CD4-positive, alpha-beta T cell (primary cell): ENCODE measurements at regions not wholly inside any gene's neighbourhood (a gene's known extent, or its start where the extent isn't known, plus 50 kb on each side); places are given as distances from the start of the nearest gene placed in this dataset.
"Not testable (repeated sequence)": the region's sequence is repeated elsewhere in the genome, so short reads cannot be mapped to it uniquely, and the experiment has no call there.

ENCODE experiments used
- ATAC-seq: fragments of 200-7000 bp; cut with Tn5 transposase; one replicate; pipeline ENCODE4 v1.10.0; 2022; ENCODE audit warnings: mild to moderate bottlenecking; ENCODE audit not compliant: poor library complexity
- CTCF ChIA-PET: fragments of 350-600 bp; sonication (Branson Sonifier 250); formaldehyde crosslinking; loops from one replicate; lab custom pipeline; 2021; ENCODE audit warnings: antibody characterized with exemption, inconsistent platforms; lab: Charles Lee
- POLR2A ChIA-PET: fragments of 350-600 bp; sonication (Branson Sonifier 250); formaldehyde crosslinking; loops from one replicate; lab custom pipeline; 2021; ENCODE audit warnings: antibody characterized with exemption, inconsistent platforms; lab: Charles Lee
- DNase-seq, 14 experiments: peaks; one replicate each; pipeline ENCODE4 v3.0.0-alpha.2; 2013 to 2020; ENCODE audit warnings: mixed read lengths in 2 of 14
- H3K27ac ChIP-seq, 2 donors: one replicate each; pipeline versions ENCODE4 v1.5.1 to v1.7.0; 2013; ENCODE audit warnings: low read length in 2 of 2, low read depth in 1 of 2, mild to moderate bottlenecking in 1 of 2
- H3K27me3 ChIP-seq, 2 experiments: 1 replicate in 1 of 2; 2 replicates in 1 of 2; pipeline versions ENCODE4 v1.6.1 to v1.7.0; 2013; ENCODE audit warnings: low read length in 2 of 2, control low read depth in 1 of 2, mild to moderate bottlenecking in 1 of 2, moderate library complexity in 1 of 2; ENCODE audit not compliant: insufficient read depth in 2 of 2, control insufficient read depth in 1 of 2
- H3K36me3 ChIP-seq: one replicate; pipeline ENCODE4 v1.6.1; 2013; ENCODE audit warnings: low read length, control low read depth; ENCODE audit not compliant: insufficient read depth
- H3K4me1 ChIP-seq: one replicate; pipeline ENCODE4 v1.6.1; 2013; ENCODE audit warnings: low read length, control low read depth; ENCODE audit not compliant: insufficient read depth
- H3K4me3 ChIP-seq: one replicate; pipeline ENCODE4 v1.5.1; 2013; ENCODE audit warnings: mild to moderate bottlenecking, low read length, moderate library complexity
- H3K9me3 ChIP-seq, 2 experiments: 1 replicate in 1 of 2; 2 replicates in 1 of 2; pipeline versions ENCODE4 v1.6.1 to v1.7.0; 2013; ENCODE audit warnings: low read length in 2 of 2, mild to moderate bottlenecking in 2 of 2, control low read depth in 1 of 2, moderate library complexity in 1 of 2; ENCODE audit not compliant: control insufficient read depth in 1 of 2, insufficient read depth in 1 of 2
- H3K27ac Mint-ChIP-seq: one replicate; pipeline ENCODE4 v1.8.0; 2020; ENCODE audit warnings: mixed read lengths
- H3K27me3 Mint-ChIP-seq: one replicate; pipeline ENCODE4 v1.8.0; 2021; ENCODE audit warnings: mixed read lengths
- H3K36me3 Mint-ChIP-seq: one replicate; pipeline ENCODE4 v1.8.0; 2021; ENCODE audit warnings: low read depth, mixed read lengths
- H3K4me1 Mint-ChIP-seq: one replicate; pipeline ENCODE4 v1.8.0; 2021; ENCODE audit warnings: low read depth, mixed read lengths
- H3K4me3 Mint-ChIP-seq: one replicate; pipeline ENCODE4 v1.8.0; 2020; ENCODE audit warnings: mild to moderate bottlenecking, mixed read lengths
- H3K9me3 Mint-ChIP-seq: one replicate; pipeline ENCODE4 v1.8.0; 2020; ENCODE audit warnings: mixed read lengths
- CTCF ChIP-seq: fragments of 200-600 bp; IDR thresholded peaks from one replicate; pipeline ENCODE4 v1.8.0; 2022; ENCODE audit warnings: antibody characterized with exemption, mild to moderate bottlenecking
- intact Hi-C, 2 experiments: fragments of 100-400 bp; cut with DNase I in 1 of 2; cut with micrococcal nuclease in 1 of 2; formaldehyde crosslinking; loops; one replicate each; pipeline versions ENCODE4 v1.15.1 to v1.9.0; 2023 to 2025; cut with DNase I, micrococcal nuclease

GRCh38 chr10:64196638-64197315 lies 675.6 kb downstream of the REEP3 start:
- H3K27ac Mint-ChIP-seq: no peak overlapping the region
- H3K9me3 Mint-ChIP-seq: no peaks in the 10 kb centered on the region
- no peak for DNase-seq
- no peak for TF ChIP-seq CTCF
- H3K4me1 Mint-ChIP-seq: no peaks in the 10 kb centered on the region
- Histone ChIP-seq H3K9me3 (peaks cover 0 to 16% of the 10 kb centered on the region in 2 experiments), H3K36me3 (no peaks in the 10 kb centered on the region), H3K4me3 (no peak overlapping the region), H3K27me3 (no peaks in the 10 kb centered on the region), H3K4me1 (no peaks in the 10 kb centered on the region), H3K27ac (no peak overlapping the region)
- H3K4me3 Mint-ChIP-seq: no peak overlapping the region
- H3K36me3 Mint-ChIP-seq: no peaks in the 10 kb centered on the region
- ChIA-PET POLR2A (no interaction called here), CTCF (no interaction called here)
- intact Hi-C loops: no loop called here
- H3K27me3 Mint-ChIP-seq: no peaks in the 10 kb centered on the region
- ATAC-seq: no peak

GRCh38 chr10:64201936-64202335 lies 680.7 kb downstream of the REEP3 start:
- no peaks in the 10 kb centered on the region for H3K27me3 ChIP-seq
- no peak overlapping the region for H3K27ac ChIP-seq
- Mint-ChIP-seq H3K9me3 (peaks cover 2% of the 10 kb centered on the region), H3K27me3 (no peaks in the 10 kb centered on the region), H3K27ac (no peak overlapping the region), H3K4me3 (no peak overlapping the region), H3K36me3 (no peaks in the 10 kb centered on the region), H3K4me1 (no peaks in the 10 kb centered on the region)
- ATAC-seq (no peak), DNase-seq (no peak)
- CTCF ChIA-PET: no interaction called here
- peaks cover 0 to 7% of the 10 kb centered on the region in 2 experiments for H3K9me3 ChIP-seq
- H3K4me1 ChIP-seq: no peaks in the 10 kb centered on the region
- intact Hi-C loops: no loop called here
- no peaks in the 10 kb centered on the region for H3K36me3 ChIP-seq
- no peak for TF ChIP-seq CTCF
- no peak overlapping the region for H3K4me3 ChIP-seq
- POLR2A ChIA-PET: no interaction called here

- CTCF ChIA-PET, H3K27ac Mint-ChIP-seq, H3K9me3 ChIP-seq, H3K27me3 ChIP-seq, H3K36me3 Mint-ChIP-seq, H3K36me3 ChIP-seq, H3K9me3 Mint-ChIP-seq, POLR2A ChIA-PET, ATAC-seq, DNase-seq, H3K4me3 ChIP-seq, H3K27me3 Mint-ChIP-seq, H3K4me3 Mint-ChIP-seq, intact Hi-C loops, H3K4me1 Mint-ChIP-seq, H3K4me1 ChIP-seq, H3K27ac ChIP-seq: not testable (repeated sequence)
Measured at GRCh38 chr10:64204504-64204903, 683.3 kb downstream of the REEP3 start.

GRCh38 chr10:64206409-64206808 lies 685.2 kb downstream of the REEP3 start:
- no peaks in the 10 kb centered on the region for H3K27me3 ChIP-seq
- ATAC-seq (no peak), DNase-seq (no peak)
- no peaks in the 10 kb centered on the region for H3K9me3 ChIP-seq
- intact Hi-C loops: no loop called here
- POLR2A ChIA-PET: no interaction called here
- H3K9me3 Mint-ChIP-seq: peaks cover 2% of the 10 kb centered on the region
- no peaks in the 10 kb centered on the region for H3K36me3 ChIP-seq
- no peak overlapping the region for H3K27ac ChIP-seq
- TF ChIP-seq CTCF: no peak
- no peaks in the 10 kb centered on the region for H3K4me1 Mint-ChIP-seq
- H3K4me3 ChIP-seq: no peak overlapping the region
- no peaks in the 10 kb centered on the region for H3K36me3 Mint-ChIP-seq
- H3K27me3 Mint-ChIP-seq: no peaks in the 10 kb centered on the region
- no peak overlapping the region for H3K27ac Mint-ChIP-seq
- H3K4me3 Mint-ChIP-seq: no peak overlapping the region
- H3K4me1 ChIP-seq: no peaks in the 10 kb centered on the region
- CTCF ChIA-PET: no interaction called here
